HG03095 (cell line): ENCODE measurements at regions not wholly inside any gene's neighbourhood (a gene's known extent, or its start where the extent isn't known, plus 50 kb on each side); places are given as distances from the start of the nearest gene placed in this dataset.

ENCODE experiments used
- ATAC-seq: cut with Tn5 transposase; IDR thresholded peaks from one replicate; pipeline ENCODE4 v1.9.1; 2021; ENCODE audit warnings: moderate library complexity; ENCODE audit not compliant: unreplicated experiment

- ATAC-seq: no peak
Measured at GRCh38 chr14:86683561-86683960, 1153.6 kb downstream of the FLRT2 start.

- no peak for ATAC-seq
Measured at GRCh38 chr14:86675059-86675458, 1145.1 kb downstream of the FLRT2 start.

- no peak for ATAC-seq
Measured at GRCh38 chr14:86673523-86673969, 1143.6 kb downstream of the FLRT2 start.

GRCh38 chr14:86672080-86672479 is 1142.1 kb downstream of the FLRT2 start:
- ATAC-seq: no peak

GRCh38 chr14:86665975-86666374 is 1136.0 kb downstream of the FLRT2 start:
- no peak for ATAC-seq

- ATAC-seq: no peak
Measured at GRCh38 chr14:86662334-86662733, 1132.4 kb downstream of the FLRT2 start.

- no peak for ATAC-seq
Measured at GRCh38 chr14:86654558-86655184, 1124.7 kb downstream of the FLRT2 start.

GRCh38 chr14:86652526-86652925 is 1122.6 kb downstream of the FLRT2 start:
- ATAC-seq: no peak

GRCh38 chr14:86646696-86647690 is 1117.0 kb downstream of the FLRT2 start:
- no peak for ATAC-seq

GRCh38 chr14:86646125-86646524 is 1116.2 kb downstream of the FLRT2 start:
- no peak for ATAC-seq

GRCh38 chr14:86641310-86641709 is 1111.4 kb downstream of the FLRT2 start:
- ATAC-seq: no peak

- ATAC-seq: no peak
Measured at GRCh38 chr14:86640288-86640687, 1110.3 kb downstream of the FLRT2 start.

- no peak for ATAC-seq
Measured at GRCh38 chr14:86639666-86640065, 1109.7 kb downstream of the FLRT2 start.

GRCh38 chr14:86639146-86639545 is 1109.2 kb downstream of the FLRT2 start:
- ATAC-seq: no peak

GRCh38 chr14:86627080-86627479 is 1097.1 kb downstream of the FLRT2 start:
- no peak for ATAC-seq

GRCh38 chr14:86626530-86626929 is 1096.6 kb downstream of the FLRT2 start:
- no peak for ATAC-seq

- ATAC-seq: no peak
Measured at GRCh38 chr14:86625637-86626036, 1095.7 kb downstream of the FLRT2 start.

- no peak for ATAC-seq
Measured at GRCh38 chr14:86619726-86620125, 1089.8 kb downstream of the FLRT2 start.

- ATAC-seq: no peak
Measured at GRCh38 chr14:86613786-86614185, 1083.8 kb downstream of the FLRT2 start.

GRCh38 chr14:86613126-86613525 is 1083.2 kb downstream of the FLRT2 start:
- no peak for ATAC-seq

GRCh38 chr14:86604561-86604960 is 1074.6 kb downstream of the FLRT2 start:
- no peak for ATAC-seq

- ATAC-seq: no peak
Measured at GRCh38 chr14:86602263-86602662, 1072.3 kb downstream of the FLRT2 start.
